ENCODE measurements at regions not wholly inside any gene's neighbourhood (a gene's known extent, or its start where the extent isn't known, plus 50 kb on each side); places are given as distances from the start of the nearest gene placed in this dataset.

DNA sequence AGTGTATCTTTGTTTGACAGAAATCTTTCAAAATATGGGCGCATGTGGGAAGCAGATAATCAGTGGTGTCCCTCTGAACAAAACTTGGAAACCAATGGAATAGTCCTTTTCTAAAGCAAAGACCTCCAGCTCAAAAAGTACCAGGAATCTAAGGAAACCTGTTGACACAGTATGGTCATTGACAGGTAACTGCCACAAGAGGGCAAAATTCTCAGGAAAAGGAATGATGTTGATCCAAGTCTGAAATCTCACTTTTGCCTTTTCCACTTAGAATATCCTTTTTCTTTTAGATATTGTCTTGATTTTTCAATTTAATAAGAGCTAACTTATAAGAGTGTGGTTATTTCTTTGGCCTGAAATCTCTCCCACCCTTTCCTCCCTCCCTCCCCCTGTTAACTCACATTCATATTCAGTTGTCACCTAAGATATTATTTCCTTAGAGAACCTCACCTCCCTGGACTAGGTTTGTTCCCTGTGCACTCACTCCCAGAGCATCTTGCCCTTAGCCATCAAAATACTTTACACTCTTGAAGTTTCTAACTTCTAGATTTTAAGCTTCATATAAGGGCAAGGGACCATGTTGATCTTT is 59.0 kb upstream of the BARX1 start:
- ATAC-seq, result peak; percentile 81
- TF ChIP-seq ARNTL (CRISPR knock-in tag; IDR thresholded peaks at IDR 0.05; ENCODE audit: borderline replicate concordance, low read depth), result no peak
- TF ChIP-seq CSDC2 (CRISPR knock-in tag; IDR thresholded peaks at IDR 0.05), result no peak
- no peak for TF ChIP-seq ZFP30 (CRISPR knock-in tag; IDR thresholded peaks at IDR 0.05)
- no peak for TF ChIP-seq ESRRG (CRISPR knock-in tag; IDR thresholded peaks at IDR 0.05)
- no peak for TF ChIP-seq PPARA (CRISPR knock-in tag; IDR thresholded peaks at IDR 0.05; ENCODE audit: borderline replicate concordance)
- TF ChIP-seq GLIS3 (CRISPR knock-in tag; IDR thresholded peaks at IDR 0.05), result no peak

DNA sequence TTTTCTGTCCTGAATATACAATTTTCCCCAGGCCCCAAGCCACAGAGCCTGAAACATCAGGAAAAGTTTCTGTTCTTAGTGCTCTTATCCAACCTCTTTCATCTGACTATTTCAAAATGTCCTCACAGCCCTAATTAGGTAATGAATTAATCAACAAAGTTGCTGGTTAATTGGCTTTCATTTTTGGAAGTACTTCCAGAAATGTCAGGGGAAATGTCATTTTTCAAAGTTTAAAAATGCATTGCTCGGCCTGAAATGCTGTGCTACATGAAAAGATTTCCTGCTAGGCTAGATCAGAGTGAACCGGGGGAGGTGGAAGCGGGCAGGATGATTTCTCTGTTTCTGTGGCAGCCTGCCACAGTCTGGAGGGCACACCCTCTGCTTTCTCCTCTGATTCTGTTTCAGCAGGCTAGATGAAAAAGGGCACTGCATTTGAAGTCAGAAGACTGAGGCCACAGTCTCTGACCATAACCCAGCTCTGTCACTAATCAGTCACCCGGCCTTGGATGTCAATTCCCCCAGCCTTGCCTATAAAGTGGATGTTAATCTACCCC is 55.9 kb upstream of the BARX1 start:
- ATAC-seq, result peak; percentile 58; the same call in 2 of the 3 replicates
- TF ChIP-seq, protein P1, sequence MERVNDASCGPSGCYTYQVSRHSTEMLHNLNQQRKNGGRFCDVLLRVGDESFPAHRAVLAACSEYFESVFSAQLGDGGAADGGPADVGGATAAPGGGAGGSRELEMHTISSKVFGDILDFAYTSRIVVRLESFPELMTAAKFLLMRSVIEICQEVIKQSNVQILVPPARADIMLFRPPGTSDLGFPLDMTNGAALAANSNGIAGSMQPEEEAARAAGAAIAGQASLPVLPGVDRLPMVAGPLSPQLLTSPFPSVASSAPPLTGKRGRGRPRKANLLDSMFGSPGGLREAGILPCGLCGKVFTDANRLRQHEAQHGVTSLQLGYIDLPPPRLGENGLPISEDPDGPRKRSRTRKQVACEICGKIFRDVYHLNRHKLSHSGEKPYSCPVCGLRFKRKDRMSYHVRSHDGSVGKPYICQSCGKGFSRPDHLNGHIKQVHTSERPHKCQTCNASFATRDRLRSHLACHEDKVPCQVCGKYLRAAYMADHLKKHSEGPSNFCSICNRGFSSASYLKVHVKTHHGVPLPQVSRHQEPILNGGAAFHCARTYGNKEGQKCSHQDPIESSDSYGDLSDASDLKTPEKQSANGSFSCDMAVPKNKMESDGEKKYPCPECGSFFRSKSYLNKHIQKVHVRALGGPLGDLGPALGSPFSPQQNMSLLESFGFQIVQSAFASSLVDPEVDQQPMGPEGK (CRISPR knock-in tag; IDR thresholded peaks at IDR 0.05; ENCODE audit: borderline replicate concordance), result no peak
- TF ChIP-seq ESRRG (CRISPR knock-in tag; IDR thresholded peaks at IDR 0.05) (no peak), BACH2 (CRISPR knock-in tag; IDR thresholded peaks at IDR 0.05; ENCODE audit: borderline replicate concordance) (no peak), TCF4 (CRISPR knock-in tag; IDR thresholded peaks at IDR 0.05; ENCODE audit: borderline replicate concordance) (no peak), CSDC2 (CRISPR knock-in tag; IDR thresholded peaks at IDR 0.05) (no peak), ISL1 (CRISPR knock-in tag; IDR thresholded peaks at IDR 0.05) (no peak), SNAI2 (CRISPR knock-in tag; IDR thresholded peaks at IDR 0.05) (no peak)
- TF ChIP-seq, protein P2, sequence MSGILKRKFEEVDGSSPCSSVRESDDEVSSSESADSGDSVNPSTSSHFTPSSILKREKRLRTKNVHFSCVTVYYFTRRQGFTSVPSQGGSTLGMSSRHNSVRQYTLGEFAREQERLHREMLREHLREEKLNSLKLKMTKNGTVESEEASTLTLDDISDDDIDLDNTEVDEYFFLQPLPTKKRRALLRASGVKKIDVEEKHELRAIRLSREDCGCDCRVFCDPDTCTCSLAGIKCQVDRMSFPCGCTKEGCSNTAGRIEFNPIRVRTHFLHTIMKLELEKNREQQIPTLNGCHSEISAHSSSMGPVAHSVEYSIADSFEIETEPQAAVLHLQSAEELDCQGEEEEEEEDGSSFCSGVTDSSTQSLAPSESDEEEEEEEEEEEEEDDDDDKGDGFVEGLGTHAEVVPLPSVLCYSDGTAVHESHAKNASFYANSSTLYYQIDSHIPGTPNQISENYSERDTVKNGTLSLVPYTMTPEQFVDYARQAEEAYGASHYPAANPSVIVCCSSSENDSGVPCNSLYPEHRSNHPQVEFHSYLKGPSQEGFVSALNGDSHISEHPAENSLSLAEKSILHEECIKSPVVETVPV (CRISPR knock-in tag; IDR thresholded peaks at IDR 0.05), result no peak

GRCh38 chr9:94005272-94005901 is 50.2 kb upstream of the BARX1 start:
- no peak for ATAC-seq
- TF ChIP-seq BACH2 (CRISPR knock-in tag; IDR thresholded peaks at IDR 0.05; ENCODE audit: borderline replicate concordance), result no peak
- TF ChIP-seq ZNF70 (CRISPR knock-in tag; IDR thresholded peaks at IDR 0.05), result no peak
- no peak for TF ChIP-seq CREB5 (CRISPR knock-in tag; IDR thresholded peaks at IDR 0.05; ENCODE audit: low read depth)
- TF ChIP-seq ARNTL (CRISPR knock-in tag; IDR thresholded peaks at IDR 0.05; ENCODE audit: borderline replicate concordance, low read depth), result no peak
- no peak for TF ChIP-seq ZFP3 (CRISPR knock-in tag; IDR thresholded peaks at IDR 0.05)
- TF ChIP-seq RARB (CRISPR knock-in tag; IDR thresholded peaks at IDR 0.05), result no peak
- no peak for TF ChIP-seq ISL1 (CRISPR knock-in tag; IDR thresholded peaks at IDR 0.05)
- TF ChIP-seq, protein P2 (CRISPR knock-in tag; IDR thresholded peaks at IDR 0.05), result no peak
- TF ChIP-seq, protein P1 (CRISPR knock-in tag; IDR thresholded peaks at IDR 0.05; ENCODE audit: borderline replicate concordance), result no peak
- no peak for TF ChIP-seq ESRRG (CRISPR knock-in tag; IDR thresholded peaks at IDR 0.05)
- no peak for TF ChIP-seq PPARA (CRISPR knock-in tag; IDR thresholded peaks at IDR 0.05; ENCODE audit: borderline replicate concordance)
- TF ChIP-seq OSR1 (CRISPR knock-in tag; IDR thresholded peaks at IDR 0.05), result no peak
- no peak for TF ChIP-seq TCF4 (CRISPR knock-in tag; IDR thresholded peaks at IDR 0.05; ENCODE audit: borderline replicate concordance)
- TF ChIP-seq TOX (CRISPR knock-in tag; IDR thresholded peaks at IDR 0.05; ENCODE audit: borderline replicate concordance), result no peak
- TF ChIP-seq ZNF565 (CRISPR knock-in tag; conservative IDR thresholded peaks at IDR 0.05; ENCODE audit: low read depth), result no peak
- TF ChIP-seq ZC3H10 (CRISPR knock-in tag; IDR thresholded peaks at IDR 0.05), result no peak
- TF ChIP-seq ZFP30 (CRISPR knock-in tag; IDR thresholded peaks at IDR 0.05), result no peak
- no peak for TF ChIP-seq ZNF8 (CRISPR knock-in tag; IDR thresholded peaks at IDR 0.05)
